GM10266 (cell line): ENCODE measurements at regions not wholly inside any gene's neighbourhood (a gene's known extent, or its start where the extent isn't known, plus 50 kb on each side); places are given as distances from the start of the nearest gene placed in this dataset.
"Not testable (repeated sequence)": the region's sequence is repeated elsewhere in the genome, so short reads cannot be mapped to it uniquely, and the experiment has no call there.

Source experiments
- DNase-seq: peaks from one replicate; pipeline ENCODE4 v3.0.0; 2012; ENCODE audit errors: extremely low spot score
- TF ChIP-seq, protein P1 (sequence below): IDR thresholded peaks from 2 replicates; pipeline ENCODE4 v1.5.1; 2012; ENCODE audit warnings: mild to moderate bottlenecking, low read depth; ENCODE audit not compliant: control insufficient read depth, insufficient read depth; ENCODE audit errors: missing control alignments

DNA sequence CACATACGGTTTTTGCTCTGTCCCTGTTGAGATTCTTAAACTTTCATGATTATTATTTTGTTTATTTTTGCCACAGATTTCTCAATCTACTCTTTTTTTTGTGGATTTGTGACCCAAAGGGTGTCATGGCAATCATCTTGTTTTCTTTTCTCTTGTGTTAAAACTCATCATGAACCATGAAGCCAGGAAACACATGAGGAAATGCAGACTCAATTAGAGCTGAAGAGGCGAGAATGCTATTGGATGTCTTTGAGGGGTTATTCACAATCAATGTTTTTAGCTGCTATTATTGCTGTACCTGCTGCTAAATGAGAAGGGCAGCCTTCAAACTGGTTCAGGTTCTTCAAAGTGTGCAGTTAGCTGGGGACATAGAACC, 99.5 kb upstream of the MMADHC start:
- DNase-seq, result no peak
- TF ChIP-seq, protein P1, sequence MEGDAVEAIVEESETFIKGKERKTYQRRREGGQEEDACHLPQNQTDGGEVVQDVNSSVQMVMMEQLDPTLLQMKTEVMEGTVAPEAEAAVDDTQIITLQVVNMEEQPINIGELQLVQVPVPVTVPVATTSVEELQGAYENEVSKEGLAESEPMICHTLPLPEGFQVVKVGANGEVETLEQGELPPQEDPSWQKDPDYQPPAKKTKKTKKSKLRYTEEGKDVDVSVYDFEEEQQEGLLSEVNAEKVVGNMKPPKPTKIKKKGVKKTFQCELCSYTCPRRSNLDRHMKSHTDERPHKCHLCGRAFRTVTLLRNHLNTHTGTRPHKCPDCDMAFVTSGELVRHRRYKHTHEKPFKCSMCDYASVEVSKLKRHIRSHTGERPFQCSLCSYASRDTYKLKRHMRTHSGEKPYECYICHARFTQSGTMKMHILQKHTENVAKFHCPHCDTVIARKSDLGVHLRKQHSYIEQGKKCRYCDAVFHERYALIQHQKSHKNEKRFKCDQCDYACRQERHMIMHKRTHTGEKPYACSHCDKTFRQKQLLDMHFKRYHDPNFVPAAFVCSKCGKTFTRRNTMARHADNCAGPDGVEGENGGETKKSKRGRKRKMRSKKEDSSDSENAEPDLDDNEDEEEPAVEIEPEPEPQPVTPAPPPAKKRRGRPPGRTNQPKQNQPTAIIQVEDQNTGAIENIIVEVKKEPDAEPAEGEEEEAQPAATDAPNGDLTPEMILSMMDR, result no peak

GRCh38 chr2:149686136-149687051, 98.8 kb upstream of the MMADHC start:
- TF ChIP-seq, protein P1, result no peak
- no peak for DNase-seq

DNA sequence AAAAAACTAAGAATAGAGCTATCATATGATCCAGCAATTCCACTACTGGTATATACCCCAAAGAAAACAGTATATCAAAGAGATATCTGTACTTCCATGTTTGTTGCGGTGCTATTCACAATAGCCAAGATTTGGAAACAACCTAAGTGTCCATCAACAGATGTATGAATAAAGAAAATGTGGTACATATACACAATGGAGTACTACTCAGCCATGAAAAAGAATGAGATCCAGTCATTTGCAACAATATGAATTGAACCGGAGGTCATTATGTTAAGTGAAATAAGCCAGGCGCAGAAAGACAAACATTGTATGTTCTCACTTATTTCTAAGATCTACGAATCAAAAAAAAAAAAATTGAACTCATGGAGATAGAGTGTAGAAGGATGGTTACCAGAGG, 97.8 kb upstream of the MMADHC start:
- not testable (repeated sequence) for DNase-seq

GRCh38 chr2:149679286-149679685, 91.7 kb upstream of the MMADHC start:
- no peak for DNase-seq
- TF ChIP-seq, protein P1, result no peak

DNA sequence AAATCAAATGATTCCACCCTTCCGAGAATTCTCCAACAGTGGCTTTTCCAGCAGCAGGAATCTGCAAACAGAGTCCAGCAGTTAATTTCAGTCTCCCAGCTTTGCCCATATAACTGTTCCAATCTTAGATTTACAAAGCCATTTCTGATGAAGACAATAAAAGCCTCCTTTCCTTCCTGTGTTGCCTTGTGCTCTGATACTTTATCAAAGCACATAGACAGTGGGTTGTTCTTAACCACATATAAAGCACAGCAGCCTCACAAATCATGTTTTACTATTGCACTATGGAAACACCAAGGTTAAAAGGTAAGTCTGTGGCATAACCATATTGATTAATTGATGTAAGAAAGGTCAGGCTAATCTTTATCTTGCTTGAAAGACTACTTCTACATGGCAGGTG, 89.8 kb upstream of the MMADHC start:
- TF ChIP-seq, protein P1, result no peak
- DNase-seq, result no peak

- DNase-seq, result no peak
- TF ChIP-seq, protein P1, result no peak
These were observed 82.5 kb upstream of the MMADHC start for GRCh38 chr2:149670086-149670485.

DNA sequence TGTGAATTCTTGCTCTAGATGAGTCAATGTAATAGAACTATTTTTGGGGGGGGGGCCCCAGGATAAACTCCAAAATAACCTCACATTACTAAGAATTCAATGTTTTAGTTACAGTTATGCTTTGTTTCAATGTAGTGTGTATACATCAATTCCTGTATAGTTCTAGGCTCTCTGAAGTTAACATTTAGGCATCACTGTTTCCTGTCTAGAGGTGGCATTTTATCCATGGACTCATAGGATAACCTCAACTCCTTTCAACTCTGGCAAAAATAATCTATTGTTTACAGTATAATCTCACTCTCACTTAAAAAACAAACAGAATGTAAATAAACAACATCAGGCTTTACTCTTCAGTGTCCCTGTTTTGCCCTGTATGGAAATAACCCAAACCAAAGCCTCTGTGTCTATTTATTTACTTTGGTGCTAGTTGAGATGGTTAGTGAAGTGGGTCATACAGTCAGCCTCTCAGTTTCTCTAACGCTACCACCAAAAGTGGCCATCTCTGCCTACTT, 79.3 kb upstream of the MMADHC start:
- no peak for DNase-seq

More for the DNA sequence above, 79.3 kb upstream of the MMADHC start:
- TF ChIP-seq, protein P1, result no peak
